ENCODE measurements at regions not wholly inside any gene's neighbourhood (a gene's known extent, or its start where the extent isn't known, plus 50 kb on each side); places are given as distances from the start of the nearest gene placed in this dataset.
"Not testable (repeated sequence)": the region's sequence is repeated elsewhere in the genome, so short reads cannot be mapped to it uniquely, and the experiment has no call there.

DNA sequence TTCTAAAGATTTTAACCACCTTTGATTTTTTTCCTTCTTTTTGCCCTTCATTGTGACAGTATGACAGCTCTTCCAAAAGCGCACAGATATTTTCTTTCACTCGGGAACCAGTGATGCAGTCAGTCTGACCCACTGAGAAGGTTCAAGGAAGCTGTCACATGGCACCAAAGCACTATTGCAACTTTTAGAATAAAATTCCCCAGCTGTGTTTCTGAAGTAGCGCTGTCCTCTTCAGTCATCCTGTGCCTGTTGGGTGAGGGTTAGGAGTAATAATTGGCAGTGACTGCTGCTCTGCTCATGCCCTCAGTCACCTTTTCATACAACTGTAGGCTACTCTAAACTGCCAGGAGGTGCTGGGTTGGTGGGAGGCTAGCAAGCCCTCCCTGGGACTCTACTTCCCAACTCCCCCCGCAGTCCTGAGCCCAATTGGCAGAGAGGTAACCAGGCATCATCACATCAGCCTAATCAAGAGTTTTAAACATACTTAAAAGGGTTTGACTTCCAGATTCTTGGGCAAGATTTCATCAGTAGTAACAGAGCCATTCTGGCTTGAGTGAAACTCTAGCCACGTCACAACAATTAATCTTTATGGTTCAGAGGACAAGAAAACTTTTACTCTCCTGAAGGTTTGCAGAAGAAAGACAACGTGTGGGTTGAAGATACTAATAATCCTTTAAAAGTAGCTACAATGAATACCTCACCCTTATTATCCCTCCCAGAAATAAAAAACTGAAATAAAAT lies 473.3 kb downstream of the FBXO15 start:
- no peak overlapping the region for H3K4me3 ChIP-seq (ENCODE audit: low read length)
- DNase-seq (ENCODE audit: low read depth, low spot score): no peak

- H3K4me3 ChIP-seq (ENCODE audit: low read length); DNase-seq (ENCODE audit: low read depth, low spot score): not testable (repeated sequence)
Observed at GRCh38 chr18:73671480-73671879, 476.2 kb downstream of the FBXO15 start.

DNA sequence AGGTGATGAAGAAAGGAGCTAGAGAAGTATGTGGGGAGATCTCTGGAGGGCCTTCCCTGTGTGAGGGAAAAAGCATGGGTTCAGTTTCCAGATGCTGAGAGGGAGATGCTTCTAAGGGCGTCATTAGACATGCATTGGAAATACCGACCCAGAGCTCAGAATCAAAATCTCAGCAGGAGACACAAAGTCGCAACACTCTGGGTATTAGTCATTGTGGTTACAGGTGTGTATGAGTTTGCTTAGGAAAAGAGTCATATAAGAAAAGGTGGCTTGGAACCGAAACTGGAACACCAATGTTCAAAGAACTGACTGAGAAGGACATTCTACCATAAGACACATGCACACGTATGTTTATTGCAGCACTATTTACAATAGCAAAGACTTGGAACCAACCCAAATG lies 477.1 kb downstream of the FBXO15 start:
- H3K4me3 ChIP-seq (ENCODE audit: low read length): no peak overlapping the region
- DNase-seq (ENCODE audit: low read depth, low spot score): no peak

GRCh38 chr18:73670039-73670438 lies 477.6 kb downstream of the FBXO15 start:
- no peak for DNase-seq (ENCODE audit: low read depth, low spot score)

DNA sequence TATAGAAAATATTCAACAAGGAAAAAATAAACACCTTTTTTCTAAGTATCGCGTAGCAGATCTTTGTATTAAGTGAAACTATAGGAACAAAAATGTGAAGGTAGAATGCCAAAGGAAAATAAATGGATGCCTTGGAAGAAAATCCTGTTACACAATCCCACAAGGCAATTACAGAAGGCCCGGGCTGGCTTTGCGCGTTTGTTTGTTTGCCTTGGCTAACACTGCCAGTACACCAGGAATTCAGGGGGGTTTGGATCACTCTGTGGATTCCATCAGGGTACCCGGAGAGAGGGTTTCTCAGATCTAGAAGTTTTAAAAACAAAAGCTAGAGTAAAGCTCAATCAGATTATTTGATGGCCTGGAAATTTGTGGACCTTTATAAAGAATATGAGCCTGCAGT lies 478.3 kb downstream of the FBXO15 start:
- H3K4me3 ChIP-seq (ENCODE audit: low read length): no peak overlapping the region
- DNase-seq (ENCODE audit: low read depth, low spot score): no peak

More at GRCh38 chr18:73670039-73670438, 477.6 kb downstream of the FBXO15 start:
- no peak overlapping the region for H3K4me3 ChIP-seq (ENCODE audit: low read length)

DNA sequence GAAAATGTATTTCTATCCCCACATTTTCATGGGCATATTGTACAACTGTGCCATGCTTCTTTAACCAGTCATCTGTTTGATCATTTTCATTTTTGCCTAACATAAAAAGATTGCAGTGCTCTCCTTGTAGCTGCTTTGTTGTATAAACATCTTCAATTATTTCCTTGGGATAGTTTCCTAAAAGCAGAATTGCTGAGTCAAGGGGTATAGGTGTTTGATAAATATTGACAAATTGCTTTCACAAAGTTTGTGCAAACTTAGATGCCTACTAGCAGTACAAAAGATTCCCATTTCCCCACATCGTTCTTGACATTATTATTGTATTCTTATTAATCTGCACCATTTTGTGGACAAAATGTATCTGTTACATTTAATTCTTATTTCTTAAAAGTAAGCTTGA lies 479.6 kb downstream of the FBXO15 start:
- DNase-seq (ENCODE audit: low read depth, low spot score): no peak
- no peak overlapping the region for H3K4me3 ChIP-seq (ENCODE audit: low read length)

GRCh38 chr18:73666772-73667171 lies 480.9 kb downstream of the FBXO15 start:
- no peak overlapping the region for H3K4me3 ChIP-seq (ENCODE audit: low read length)
- DNase-seq (ENCODE audit: low read depth, low spot score): no peak

GRCh38 chr18:73664896-73665295 lies 482.7 kb downstream of the FBXO15 start:
- H3K4me3 ChIP-seq (ENCODE audit: low read length): no peak overlapping the region
- DNase-seq (ENCODE audit: low read depth, low spot score): no peak

DNA sequence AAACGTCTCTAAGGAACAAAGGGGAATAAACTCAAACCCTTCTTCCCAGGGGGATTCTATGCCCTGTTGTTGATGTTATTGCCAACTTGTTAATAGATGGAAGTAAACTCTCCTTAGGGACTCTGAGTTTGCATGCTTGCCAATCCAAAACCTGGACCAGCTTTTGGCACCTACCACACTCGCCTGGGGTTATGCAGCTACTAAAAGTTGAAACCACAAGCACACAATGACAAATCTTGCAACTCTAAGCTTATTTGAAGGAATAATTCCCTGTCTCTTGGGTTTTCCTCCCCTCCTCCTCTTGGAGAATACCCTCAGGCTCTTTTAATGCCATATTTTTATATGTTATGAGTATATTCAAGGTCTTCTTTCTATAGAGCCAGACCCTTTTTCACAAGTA lies 484.1 kb downstream of the FBXO15 start:
- no peak overlapping the region for H3K4me3 ChIP-seq (ENCODE audit: low read length)
- no peak for DNase-seq (ENCODE audit: low read depth, low spot score)

DNA sequence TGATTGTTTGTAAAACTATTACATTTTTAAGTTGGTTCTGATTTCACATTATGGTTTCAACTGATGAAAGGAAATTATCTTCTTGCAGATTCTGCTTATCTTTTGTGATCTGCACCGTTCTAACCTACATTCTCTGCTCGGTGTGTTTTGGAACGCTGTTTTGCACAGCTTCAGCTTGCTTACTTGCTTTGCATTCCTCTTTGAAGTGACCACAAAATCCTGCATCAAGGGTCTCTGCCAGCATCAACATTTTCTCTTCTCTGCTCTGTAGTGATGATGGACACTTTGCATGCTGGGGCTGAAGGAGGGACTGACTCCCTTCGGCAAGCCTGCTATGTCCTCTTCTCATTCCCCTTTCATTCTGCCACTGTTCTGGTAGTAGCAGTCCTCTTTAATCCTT lies 485.2 kb downstream of the FBXO15 start:
- peak; percentile 21 for DNase-seq (ENCODE audit: low read depth, low spot score)
- no peak overlapping the region for H3K4me3 ChIP-seq (ENCODE audit: low read length)

DNA sequence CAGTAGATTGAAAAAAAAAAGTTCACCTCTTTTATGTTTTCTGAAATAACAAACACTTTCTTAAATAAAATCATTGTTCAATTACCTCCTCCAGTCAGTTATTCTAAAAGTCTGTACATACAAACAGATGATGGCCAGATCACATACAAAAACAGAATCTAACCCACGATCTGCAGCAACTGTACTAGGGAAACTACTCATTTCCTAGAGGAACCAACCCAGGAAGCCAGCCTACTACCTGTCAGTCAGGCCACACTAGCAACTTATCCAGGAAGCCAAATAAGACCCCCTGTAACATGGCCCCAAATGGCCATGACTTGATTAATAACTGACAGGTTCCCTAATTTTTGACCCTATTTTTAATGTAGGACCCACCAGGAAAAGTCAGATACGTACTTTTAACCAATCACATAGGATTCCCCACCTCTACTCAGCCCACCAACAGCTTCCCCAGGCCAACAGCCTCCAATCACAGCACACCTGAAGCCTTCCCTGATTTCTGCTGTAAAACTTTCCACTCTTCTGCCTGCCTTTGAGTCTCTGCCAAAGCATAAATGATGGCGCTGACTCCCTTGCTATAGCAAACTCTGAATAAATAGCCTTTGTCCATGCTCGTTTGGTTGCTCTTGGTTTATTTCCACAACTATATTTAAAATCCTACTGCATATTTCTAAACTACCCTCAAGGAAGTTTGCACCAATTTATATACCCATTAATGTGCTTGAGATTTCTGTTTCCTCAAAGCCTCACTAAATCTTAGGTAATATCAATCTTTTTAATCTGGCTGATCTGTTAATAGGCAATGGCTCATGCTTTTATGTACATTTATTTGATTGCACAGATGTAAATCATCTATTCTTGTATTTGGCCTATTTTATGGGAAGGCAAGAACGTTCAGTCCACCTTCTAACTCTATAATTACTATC lies 486.4 kb downstream of the FBXO15 start:
- no peak for DNase-seq (ENCODE audit: low read depth, low spot score)
- no peak overlapping the region for H3K4me3 ChIP-seq (ENCODE audit: low read length)

- no peak overlapping the region for H3K4me3 ChIP-seq (ENCODE audit: low read length)
- DNase-seq (ENCODE audit: low read depth, low spot score): no peak
Observed at GRCh38 chr18:73656691-73657090, 490.9 kb downstream of the FBXO15 start.

DNA sequence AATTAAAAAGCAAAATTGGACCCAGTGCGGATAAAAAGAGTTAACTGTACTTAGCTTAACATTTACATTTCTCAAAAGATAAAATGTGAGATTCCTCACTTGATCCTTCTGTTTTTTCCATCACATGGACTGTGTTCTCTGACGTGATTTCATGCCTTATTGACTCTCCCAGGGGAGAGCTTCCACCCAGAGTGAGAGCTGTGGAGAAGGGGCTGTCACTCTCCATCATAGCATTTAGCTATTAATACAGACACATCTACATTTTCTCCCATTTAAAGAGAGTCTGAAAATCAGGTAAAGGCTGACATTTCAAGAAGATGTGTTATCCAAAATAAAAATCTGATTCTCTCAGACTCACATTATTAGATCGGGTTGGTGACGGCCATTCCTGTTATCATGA lies 493.8 kb downstream of the FBXO15 start:
- DNase-seq (ENCODE audit: low read depth, low spot score): no peak
- no peak overlapping the region for H3K4me3 ChIP-seq (ENCODE audit: low read length)

DNA sequence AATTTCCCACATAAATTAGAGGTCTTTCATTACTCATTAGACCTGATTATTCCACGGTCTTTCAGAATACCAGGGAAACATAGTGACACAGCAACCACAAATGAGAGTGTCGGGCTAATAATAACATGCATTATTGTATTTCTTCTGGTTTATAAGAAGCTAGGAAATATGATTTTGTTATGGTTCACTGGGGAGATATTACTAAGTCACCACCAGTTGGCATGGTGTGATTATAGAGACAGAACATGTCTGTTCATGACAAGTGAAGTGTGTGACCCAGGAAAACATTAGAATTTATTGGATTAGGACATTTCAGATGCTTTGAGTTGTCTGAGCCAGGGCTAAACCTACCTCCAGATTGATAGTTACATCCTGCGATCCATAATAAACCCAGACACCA lies 494.4 kb downstream of the FBXO15 start:
- no peak for DNase-seq (ENCODE audit: low read depth, low spot score)
- no peak overlapping the region for H3K4me3 ChIP-seq (ENCODE audit: low read length)

GRCh38 chr18:73647391-73647790 lies 500.2 kb downstream of the FBXO15 start:
- no peak for DNase-seq (ENCODE audit: low read depth, low spot score)
- no peak overlapping the region for H3K4me3 ChIP-seq (ENCODE audit: low read length)

- H3K4me3 ChIP-seq (ENCODE audit: low read length): no peak overlapping the region
- no peak for DNase-seq (ENCODE audit: low read depth, low spot score)
Observed at GRCh38 chr18:73646772-73647171, 500.9 kb downstream of the FBXO15 start.

DNA sequence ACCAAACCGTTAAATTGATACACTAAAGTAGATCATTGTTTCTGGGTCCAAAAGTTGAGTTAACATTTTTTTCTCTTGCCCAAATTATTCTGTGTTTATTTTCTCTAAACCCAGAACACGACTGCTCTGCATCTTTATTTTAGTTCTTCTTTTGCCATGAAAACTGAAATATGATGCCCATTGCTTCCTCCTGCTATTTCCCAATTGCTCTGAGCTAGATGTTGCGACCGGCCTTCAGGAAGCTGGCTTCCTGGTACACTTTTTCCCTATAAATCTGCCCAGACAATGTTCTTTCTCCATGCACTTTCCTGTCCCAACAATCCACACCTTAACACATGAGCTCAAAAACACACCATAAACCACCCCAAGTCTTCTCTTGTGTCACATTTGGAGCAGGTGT lies 501.4 kb downstream of the FBXO15 start:
- DNase-seq (ENCODE audit: low read depth, low spot score): no peak
- H3K4me3 ChIP-seq (ENCODE audit: low read length): no peak overlapping the region

GRCh38 chr18:73645160-73645715 lies 502.4 kb downstream of the FBXO15 start:
- no peak for DNase-seq (ENCODE audit: low read depth, low spot score)
- no peak overlapping the region for H3K4me3 ChIP-seq (ENCODE audit: low read length)

GRCh38 chr18:73639788-73640187 lies 507.8 kb downstream of the FBXO15 start:
- no peak for DNase-seq (ENCODE audit: low read depth, low spot score)
- no peak overlapping the region for H3K4me3 ChIP-seq (ENCODE audit: low read length)

GRCh38 chr18:73638709-73639108 lies 508.9 kb downstream of the FBXO15 start:
- no peak for DNase-seq (ENCODE audit: low read depth, low spot score)
- H3K4me3 ChIP-seq (ENCODE audit: low read length): no peak overlapping the region

Measured in Jurkat, Clone E6-1 (cell line).